ENCODE measurements at regions not wholly inside any gene's neighbourhood (a gene's known extent, or its start where the extent isn't known, plus 50 kb on each side); places are given as distances from the start of the nearest gene placed in this dataset.
A peak's percentile ranks its signal among the peaks of the same experiment; 100 is the strongest.

- no peak for DNase-seq (ENCODE audit: low spot score)
These were observed 214.7 kb downstream of the QDPR start for GRCh38 chr4:17296921-17297890.

GRCh38 chr4:17293901-17294300 is 218.0 kb downstream of the QDPR start:
- DNase-seq (ENCODE audit: low spot score) = no peak

- DNase-seq (ENCODE audit: low spot score) = no peak
These were observed 223.7 kb downstream of the QDPR start for GRCh38 chr4:17288151-17288550.

- DNase-seq (ENCODE audit: low spot score) = no peak
These were observed 225.0 kb downstream of the QDPR start for GRCh38 chr4:17286752-17287460.

- DNase-seq (ENCODE audit: low spot score) = no peak
These were observed 226.1 kb downstream of the QDPR start for GRCh38 chr4:17285747-17286146.

GRCh38 chr4:17284323-17285175 is 227.3 kb downstream of the QDPR start:
- DNase-seq (ENCODE audit: low spot score) = peak; percentile 56

- DNase-seq (ENCODE audit: low spot score) = no peak
These were observed 228.1 kb downstream of the QDPR start for GRCh38 chr4:17283832-17284231.

- DNase-seq (ENCODE audit: low spot score) = no peak
These were observed 228.6 kb downstream of the QDPR start for GRCh38 chr4:17283251-17283650.

- peak; percentile 42 for DNase-seq (ENCODE audit: low spot score)
These were observed 231.4 kb downstream of the QDPR start for GRCh38 chr4:17280261-17281018.

- DNase-seq (ENCODE audit: low spot score) = no peak
These were observed 235.1 kb downstream of the QDPR start for GRCh38 chr4:17276776-17277175.

- DNase-seq (ENCODE audit: low spot score) = no peak
These were observed 236.1 kb downstream of the QDPR start for GRCh38 chr4:17275836-17276235.

- no peak for DNase-seq (ENCODE audit: low spot score)
These were observed 238.8 kb downstream of the QDPR start for GRCh38 chr4:17273047-17273446.

- DNase-seq (ENCODE audit: low spot score) = no peak
These were observed 239.7 kb downstream of the QDPR start for GRCh38 chr4:17272154-17272553.

- DNase-seq (ENCODE audit: low spot score) = no peak
These were observed 246.2 kb downstream of the QDPR start for GRCh38 chr4:17265653-17266052.

GRCh38 chr4:17265139-17265538 is 246.8 kb downstream of the QDPR start:
- no peak for DNase-seq (ENCODE audit: low spot score)

GRCh38 chr4:17260166-17260907 is 251.6 kb downstream of the QDPR start:
- no peak for DNase-seq (ENCODE audit: low spot score)

GRCh38 chr4:17258106-17258505 is 253.8 kb downstream of the QDPR start:
- no peak for DNase-seq (ENCODE audit: low spot score)

- DNase-seq (ENCODE audit: low spot score) = no peak
These were observed 259.8 kb downstream of the QDPR start for GRCh38 chr4:17252131-17252530.

- DNase-seq (ENCODE audit: low spot score) = no peak
These were observed 260.8 kb downstream of the QDPR start for GRCh38 chr4:17251101-17251500.

GRCh38 chr4:17250591-17250990 is 261.3 kb downstream of the QDPR start:
- no peak for DNase-seq (ENCODE audit: low spot score)

GRCh38 chr4:17246656-17247055 is 265.2 kb downstream of the QDPR start:
- DNase-seq (ENCODE audit: low spot score) = no peak
